HG02938 (cell line): ENCODE measurements at regions not wholly inside any gene's neighbourhood (a gene's known extent, or its start where the extent isn't known, plus 50 kb on each side); places are given as distances from the start of the nearest gene placed in this dataset.
"Not testable (repeated sequence)": the region's sequence is repeated elsewhere in the genome, so short reads cannot be mapped to it uniquely, and the experiment has no call there.

Experiments used
- ATAC-seq: cut with Tn5 transposase; IDR thresholded peaks from one replicate; pipeline ENCODE4 v1.9.1; 2021; ENCODE audit warnings: mild to moderate bottlenecking, moderate library complexity; ENCODE audit not compliant: unreplicated experiment

DNA sequence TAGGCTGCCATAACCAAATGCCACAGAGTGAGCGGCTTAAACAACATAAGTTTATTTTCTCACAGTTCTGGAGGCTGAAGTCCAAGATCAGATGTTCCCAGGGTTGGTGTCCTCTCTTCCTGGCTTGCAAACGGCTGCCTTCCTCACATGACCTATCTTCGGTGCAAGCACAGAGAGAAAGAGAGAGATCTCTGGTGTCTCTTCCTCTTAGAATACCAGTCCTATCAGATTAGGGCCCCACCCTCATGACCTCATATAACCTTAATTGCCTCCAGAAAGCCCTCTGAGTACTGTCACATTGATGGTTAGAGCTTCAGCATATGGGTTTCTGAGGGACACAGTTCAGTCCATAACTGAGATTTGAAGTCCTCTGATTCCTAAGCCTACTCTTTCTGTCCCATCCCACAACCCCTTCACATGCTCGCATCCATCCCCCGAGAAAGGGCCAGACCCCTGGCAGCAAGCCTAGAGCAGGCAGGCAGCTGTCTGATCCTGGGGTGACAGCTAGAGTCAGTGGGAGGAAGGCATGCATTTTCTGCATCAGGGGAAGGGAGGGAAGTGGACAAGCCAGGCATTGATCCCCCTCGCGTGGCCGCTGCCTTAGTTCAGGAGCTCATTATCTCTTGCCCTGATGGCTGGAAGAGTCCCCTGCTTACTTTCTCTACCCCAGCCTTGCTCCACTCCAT is 114.1 kb downstream of the FAR1 start:
- no peak for ATAC-seq

DNA sequence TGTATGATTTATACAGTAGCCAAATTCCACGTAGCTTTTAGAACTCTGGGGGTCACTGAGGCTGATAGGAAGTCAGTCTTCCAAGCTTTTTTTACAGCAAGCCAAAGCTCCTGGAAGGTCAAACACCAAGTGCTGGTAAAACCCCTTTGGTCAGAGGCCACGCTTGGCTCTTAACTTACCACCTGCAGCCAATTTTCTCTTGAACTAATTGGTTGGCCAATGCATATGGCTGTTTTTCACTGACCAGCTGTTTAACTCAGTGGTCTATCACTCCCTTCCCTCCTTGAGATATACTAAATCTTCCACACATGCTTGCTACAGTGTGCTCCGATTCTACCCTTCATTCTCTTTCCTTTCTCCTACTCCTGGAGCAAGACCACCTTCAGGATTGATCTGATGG is 116.0 kb downstream of the FAR1 start:
- no peak for ATAC-seq

DNA sequence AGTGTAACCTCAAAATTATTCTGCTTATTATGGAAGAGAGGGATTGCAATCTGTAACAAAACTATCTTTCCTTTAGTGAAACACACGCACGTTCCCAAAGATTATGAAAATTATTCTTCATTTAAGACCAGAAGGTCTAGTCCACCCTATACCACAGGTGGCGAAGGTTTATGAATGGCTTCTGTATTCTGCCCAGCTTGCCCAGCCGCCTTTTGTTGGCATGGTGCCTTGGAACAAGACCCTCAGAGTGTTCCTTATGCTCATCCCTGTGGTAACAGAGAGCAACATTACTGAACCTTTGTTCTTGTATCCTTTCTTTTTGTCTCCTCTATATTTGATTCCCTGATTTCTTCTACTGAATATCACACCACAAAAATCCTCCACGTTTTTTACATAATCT is 116.4 kb downstream of the FAR1 start:
- no peak for ATAC-seq

DNA sequence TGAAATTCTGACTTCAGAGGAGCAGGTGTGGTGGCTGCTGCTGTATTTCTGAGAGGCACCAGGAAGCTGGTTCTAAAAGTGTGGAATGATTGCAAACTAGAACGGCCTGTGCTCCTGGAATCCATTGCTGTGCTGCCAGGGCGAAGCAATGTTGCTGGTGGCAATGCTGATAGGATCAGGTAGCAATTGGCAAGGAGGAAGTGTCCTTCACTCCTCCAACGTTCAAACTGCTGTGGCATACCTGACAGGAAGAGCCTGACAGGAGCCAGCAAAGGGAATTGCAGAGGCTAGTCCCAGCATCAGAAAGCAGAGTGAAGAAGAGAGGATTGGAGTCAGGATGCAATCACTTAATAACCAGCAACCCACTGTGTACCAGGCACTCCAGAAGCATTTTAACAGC is 118.2 kb downstream of the FAR1 start:
- ATAC-seq, result no peak

DNA sequence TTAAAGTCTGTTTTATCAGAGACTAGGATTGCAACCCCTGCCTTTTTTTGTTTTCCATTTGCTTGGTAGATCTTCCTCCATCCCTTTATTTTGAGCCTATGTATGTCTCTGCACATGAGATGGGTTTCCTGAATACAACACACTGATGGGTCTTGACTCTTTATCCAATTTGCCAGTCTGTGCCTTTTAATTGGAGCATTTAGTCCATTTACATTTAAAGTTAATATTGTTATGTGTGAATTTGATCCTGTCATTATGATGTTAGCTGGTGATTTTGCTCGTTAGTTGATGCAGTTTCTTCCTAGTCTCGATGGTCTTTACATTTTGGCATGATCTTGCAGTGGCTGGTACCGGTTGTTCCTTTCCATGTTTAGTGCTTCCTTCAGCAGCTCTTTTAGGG is 129.1 kb downstream of the FAR1 start:
- not testable (repeated sequence) for ATAC-seq

DNA sequence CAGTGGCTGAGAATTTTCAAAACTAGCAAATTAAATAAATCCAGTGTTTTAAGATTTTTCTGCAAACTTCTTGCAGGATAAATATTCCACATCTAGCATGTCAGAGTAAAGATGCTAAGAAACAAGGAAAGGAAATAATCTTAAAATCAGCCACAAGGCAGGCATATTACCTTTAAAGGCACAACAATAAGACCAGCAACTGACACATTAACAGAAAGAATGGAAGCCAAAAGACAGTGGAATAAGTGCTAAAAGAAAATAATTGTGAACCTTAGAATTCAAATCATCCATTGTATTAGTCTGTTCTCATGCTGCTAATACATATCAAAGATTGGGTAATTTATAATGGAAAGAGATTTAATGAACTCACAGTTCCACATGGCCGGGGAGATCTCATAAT is 132.4 kb downstream of the FAR1 start:
- no peak for ATAC-seq

DNA sequence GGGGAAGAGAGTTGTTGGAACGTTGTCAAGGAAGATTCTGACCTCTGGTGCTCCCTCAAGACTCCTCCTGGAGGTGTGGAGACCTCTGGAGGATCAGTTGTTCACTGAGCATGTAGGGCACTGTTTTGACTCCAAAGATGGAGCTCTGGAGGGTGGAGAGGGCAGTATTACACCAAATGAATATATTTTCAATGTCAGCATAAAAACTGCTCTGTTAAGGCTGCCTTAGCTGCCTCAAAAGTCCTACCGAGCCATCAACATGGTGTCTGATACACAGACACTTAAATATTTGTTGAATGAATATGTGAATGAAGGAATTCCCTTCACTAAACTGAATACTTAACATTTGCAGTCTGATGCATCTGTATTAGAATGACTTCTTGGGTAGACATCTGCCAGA is 144.2 kb upstream of the SPON1 start:
- no peak for ATAC-seq

DNA sequence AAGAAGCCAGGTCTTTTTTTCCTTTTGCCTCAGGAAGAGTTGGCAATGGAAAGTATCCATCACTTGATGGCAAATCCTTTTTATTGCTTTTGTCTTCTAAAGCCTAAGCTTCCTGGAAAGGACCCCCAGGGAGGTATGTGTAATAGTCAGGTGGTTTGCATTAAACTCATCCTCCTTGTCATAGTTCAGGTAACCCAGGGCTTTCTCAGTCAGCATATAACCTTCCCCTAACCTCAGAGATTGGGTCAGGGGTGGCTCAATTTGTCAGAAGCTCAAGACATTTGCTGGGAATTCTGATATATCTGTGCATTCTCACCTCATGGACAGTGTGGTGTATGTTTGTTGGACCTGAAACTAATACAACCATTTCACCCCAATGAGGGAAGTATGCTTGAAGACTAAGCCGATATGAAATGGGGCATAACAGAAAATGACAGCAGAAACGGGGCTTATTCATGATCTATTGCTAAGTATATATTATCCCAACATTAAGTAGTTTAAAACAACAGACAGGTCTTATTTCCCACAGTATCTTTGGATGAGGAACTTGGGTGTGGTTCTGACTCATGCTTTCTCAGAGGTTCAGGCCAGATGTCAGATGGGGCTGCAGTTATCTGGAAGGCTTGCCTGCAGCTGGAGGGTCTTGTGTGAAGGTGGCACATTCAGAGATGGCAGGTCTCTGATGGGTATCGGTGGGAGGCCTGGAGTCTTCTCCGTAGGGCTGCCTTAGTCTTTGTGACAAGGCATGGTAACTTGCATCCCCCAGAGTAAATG is 135.8 kb upstream of the SPON1 start:
- ATAC-seq, result no peak

DNA sequence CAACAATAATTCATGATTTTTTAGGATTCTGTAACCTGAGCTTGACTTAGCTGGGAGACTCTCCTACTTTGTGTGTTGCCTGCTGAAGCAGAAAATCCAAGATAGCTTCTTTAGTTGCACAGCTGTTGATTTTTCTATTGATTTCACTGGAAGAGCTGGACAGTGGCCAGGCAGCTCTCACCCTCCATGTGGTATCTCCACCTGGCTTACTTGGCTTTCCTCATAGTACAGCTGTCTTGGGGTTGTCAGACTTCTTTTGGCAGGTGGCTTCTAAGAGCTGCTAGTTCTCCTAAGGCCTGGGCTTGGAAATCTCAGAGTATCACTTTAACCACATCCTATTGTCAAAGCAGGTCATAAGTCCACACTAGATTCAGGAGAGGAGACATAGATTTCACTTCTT is 130.8 kb upstream of the SPON1 start:
- no peak for ATAC-seq

DNA sequence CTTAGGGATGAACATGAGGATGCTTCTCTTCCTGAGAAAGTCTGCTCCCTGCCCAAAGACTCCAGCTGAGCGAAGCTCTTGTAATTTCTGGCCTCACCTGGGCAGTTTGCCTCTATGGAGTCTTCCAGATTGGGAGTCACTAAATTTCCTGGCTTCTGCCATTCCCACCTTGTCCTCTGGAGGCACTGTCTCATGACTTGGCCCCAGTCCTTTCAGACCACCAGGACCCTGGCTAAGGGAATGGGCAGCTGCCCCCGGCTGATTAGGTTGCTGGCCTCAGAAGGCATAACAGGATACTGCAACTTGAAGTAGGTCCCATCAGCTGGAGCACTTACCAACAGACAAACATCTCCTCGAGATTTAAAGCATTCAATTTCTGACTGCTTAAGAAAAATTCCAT is 128.1 kb upstream of the SPON1 start:
- no peak for ATAC-seq

DNA sequence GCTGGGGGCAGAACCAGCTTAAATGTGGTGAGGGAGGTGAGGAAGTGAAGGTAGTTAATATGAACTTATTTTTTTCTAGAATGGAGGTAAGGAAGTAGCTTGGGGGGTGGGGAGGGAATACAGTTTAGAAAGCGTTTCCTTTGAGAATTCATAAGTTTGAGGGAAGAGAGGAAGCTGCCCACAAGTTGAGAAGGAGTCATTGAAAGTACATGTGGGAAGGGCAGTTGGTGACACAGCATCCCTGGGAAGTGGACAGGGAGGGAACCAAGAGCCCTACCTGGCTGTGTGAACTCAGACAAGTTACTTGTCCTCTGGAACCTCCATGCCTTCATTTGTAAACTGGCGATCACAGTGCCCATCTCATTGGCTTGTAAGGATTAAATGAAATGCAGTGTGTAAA is 125.9 kb upstream of the SPON1 start:
- ATAC-seq, result no peak

DNA sequence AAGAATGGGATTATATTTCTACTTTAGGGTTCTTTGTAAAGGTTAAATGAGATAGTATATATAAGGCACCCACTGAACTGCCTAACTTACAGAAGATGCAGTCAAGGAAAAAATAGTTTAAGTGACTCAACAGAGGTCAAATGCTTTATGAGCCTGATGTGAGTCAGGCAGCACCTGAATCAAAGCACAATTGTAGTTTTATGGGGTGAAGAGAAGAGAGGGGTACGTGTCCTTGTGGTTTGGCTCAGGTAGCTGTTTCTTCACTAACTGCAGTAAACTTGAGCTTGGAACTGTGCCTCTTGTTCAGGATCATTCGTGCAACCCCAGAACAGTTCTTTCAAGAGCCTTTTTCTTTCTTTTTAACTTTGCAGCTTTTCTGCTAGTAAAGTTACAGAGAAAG is 125.2 kb upstream of the SPON1 start:
- no peak for ATAC-seq

DNA sequence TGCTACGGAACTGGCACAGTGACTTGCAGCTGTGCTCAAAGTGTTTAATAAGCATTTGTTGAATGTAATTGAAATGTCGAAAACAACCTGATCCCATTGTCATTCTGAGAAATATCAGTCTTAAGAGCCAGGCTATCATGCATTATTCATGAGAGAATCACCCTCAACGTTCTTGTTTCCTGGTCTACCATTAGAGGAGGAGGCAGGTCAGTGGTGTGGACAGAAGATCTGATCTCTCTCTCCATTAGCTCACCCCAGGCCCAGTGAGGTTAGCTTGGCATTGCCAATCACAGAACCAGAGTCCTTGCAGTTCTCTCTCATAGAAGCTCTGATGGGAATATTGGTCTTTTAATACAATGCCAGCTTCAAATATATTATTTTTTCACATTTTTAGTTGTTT is 121.1 kb upstream of the SPON1 start:
- no peak for ATAC-seq

DNA sequence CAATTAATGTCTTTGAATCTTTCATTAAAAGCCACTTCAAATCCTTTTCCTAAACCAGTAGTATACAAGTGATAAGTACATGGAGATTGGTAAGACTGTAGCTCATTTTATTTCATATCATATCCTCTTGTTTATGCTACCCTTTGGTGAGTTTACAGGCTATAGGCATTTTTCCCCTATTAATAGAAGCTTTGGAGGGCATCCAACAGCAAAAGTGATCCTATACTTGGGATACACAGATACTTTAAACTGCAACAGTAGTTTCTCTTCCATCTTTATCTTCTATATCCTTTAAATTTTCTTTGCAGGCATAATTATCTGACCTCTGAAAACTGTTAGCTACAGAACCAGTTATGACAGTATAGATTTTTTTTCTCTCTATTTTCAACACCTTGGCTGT is 114.5 kb upstream of the SPON1 start:
- no peak for ATAC-seq

DNA sequence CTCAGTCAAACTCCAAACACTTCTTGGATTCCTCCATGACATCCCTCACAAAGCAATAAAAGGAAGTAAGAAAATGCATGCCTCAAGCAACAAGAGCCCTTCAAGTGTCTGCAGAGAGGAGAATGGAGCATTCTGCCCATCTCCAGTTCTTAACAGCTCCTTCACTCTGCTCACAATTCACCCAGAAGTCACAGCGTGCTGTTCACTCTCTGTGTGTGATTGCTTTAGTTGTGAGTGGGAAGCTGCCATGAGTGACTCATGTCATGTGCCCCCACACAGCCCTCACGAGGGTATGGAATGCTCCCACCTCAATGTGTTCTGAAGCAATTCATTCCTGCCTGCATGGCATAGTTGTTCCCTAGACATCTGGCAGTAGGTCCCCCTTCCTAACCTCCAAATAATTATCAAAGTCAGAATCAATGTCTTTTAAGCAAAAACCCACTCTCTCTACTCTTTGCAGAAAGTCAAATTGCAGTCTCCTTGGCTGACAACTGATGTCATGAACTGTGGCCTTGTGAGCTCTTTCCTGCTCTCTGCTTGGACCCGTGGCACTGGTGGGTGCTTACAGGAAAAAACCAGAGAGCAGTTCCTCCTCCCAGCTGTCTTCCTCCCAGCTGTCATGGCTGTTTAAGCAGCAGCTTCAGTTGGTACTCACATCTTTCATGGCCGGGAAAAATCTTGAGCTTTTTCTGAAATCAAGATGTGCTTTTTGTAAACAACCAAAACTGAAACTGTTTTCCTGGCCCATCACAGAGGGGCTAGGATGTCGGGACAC is 112.1 kb upstream of the SPON1 start:
- no peak for ATAC-seq

DNA sequence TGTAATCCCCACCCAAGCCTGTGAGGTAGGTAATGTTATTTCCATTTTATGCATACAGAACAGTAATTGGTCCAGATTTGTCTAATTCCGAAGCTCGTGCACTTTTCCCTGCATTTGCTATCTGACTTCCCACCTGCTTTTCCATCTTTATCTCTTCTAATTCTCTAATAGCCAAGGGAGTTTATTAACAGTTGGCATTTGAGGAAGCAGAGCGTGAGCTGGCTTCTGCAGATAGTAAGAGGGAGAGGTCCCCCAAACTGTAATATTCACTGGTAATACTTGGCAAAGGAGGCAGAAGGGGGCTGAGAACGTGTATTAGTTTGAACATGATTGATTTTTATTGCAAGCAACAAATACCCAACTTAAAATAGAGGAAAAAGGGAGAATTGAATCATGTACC is 110.8 kb upstream of the SPON1 start:
- ATAC-seq, result no peak

DNA sequence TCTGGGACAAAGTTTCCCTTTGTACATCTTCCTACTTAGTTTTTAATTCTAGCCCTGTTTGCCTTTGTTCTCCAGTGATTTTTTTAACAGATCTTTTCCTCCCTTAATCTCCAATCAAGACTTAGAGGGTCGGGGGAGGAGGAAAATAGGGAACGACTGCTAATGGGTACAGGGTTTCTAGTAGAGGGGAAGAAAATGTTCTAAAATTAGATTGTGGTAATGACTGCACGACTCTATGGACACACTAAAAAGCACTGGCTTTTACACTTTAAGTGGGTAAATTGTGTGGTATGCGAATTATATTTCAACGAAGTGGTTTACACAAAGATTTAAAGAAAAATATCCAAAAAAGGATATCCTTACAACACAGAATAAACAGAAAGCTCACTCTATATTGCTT is 110.0 kb upstream of the SPON1 start:
- ATAC-seq, result no peak

DNA sequence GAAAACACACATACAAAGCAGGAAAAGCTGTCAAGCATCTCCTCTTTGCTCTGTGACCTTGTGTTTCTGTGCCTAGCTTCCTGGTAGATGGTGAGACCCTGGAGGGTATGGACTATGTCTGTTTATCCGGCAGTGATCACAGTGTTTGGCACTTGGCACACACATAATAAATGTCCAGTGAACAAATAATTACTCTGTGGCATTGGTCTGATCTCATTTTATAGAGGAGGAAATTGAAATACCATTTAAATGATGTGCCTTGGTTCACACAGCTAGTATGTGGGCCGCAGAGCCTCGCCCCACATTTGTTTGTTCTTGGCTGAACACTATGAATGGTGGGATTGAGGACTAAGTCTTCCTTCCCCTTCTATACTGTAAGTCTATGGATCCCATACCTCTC is 104.7 kb upstream of the SPON1 start:
- ATAC-seq, result no peak

DNA sequence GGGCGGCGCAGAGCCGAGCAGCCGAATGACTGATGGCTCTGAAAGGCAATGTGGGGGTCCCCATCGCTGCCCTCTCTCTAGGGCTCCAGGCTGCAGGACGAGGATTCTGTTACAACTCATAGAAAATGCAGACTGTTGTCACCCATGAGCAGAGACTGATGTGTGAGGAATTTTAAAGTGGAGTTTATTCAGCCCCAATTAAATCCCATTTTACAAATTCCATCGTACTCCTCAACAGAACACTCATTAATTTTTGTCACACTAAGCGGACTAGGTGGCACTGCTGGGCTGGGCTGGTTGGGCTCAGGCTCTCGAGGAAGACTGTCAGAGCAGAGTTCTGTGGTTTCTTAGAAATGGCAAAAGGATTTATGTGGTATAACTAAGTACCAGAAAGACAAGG is 102.6 kb upstream of the SPON1 start:
- ATAC-seq, result no peak

DNA sequence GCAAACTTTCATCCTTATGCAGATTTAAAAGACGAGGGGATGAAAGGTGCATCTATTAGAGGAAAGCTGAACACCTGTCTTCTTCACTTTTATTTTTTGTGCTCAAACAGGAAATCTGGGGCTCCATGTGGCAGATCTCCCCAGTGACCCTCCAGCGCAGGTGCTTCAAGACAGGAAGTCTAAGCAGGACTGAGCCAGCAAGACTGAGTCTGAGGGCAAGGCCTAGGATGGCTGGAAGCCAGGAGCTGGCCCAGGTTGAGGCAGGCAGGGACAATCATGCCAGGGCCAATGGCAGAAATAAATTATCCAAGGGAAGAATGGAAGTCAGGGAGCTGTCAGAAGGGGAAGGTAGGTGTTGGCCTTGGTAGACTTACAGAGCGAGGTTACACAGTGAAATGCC is 101.1 kb upstream of the SPON1 start:
- ATAC-seq, result no peak

DNA sequence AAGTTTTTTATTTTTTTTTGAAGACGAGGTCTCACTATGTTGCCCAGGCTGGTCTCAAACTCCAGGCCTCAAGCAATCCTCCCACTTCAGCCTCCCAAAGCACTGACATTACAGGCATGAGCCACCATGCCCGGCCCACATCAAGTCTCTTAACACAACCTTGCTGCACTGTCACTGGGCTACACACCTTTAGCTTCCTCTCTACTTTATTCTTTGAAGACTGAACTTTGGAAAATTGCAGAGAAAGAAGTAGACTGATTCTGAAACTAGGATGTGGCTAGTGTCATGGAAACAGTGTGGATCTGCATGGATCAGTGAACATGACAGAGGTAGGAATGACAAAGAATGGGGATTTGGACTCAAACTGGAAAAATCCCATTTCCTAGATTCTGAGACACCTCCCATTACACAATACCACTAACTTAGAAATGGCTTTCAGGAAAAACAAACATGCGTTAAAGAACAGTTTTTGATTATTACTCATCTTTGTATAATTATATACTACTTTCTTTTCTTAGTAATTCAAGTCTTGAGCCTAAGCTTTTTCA is 99.6 kb upstream of the SPON1 start:
- ATAC-seq, result no peak
